DOHH2 (cell line): ENCODE measurements at regions not wholly inside any gene's neighbourhood (a gene's known extent, or its start where the extent isn't known, plus 50 kb on each side); places are given as distances from the start of the nearest gene placed in this dataset.

Experiments used
- H3F3A ChIP-seq: fragments of 200-600 bp; sonication (generic), shearing (Covaris generic); 2 replicates; pipeline ENCODE4 v1.6.0; 2016; ENCODE audit warnings: antibody characterized with exemption, mild to moderate bottlenecking; ENCODE audit not compliant: control insufficient read depth, insufficient read depth
- H3K27ac ChIP-seq: fragments of 200-600 bp; sonication (generic); 2 replicates; pipeline ENCODE4 v1.5.1; 2014; ENCODE audit warnings: low read depth, mild to moderate bottlenecking, low read length, moderate library complexity
- H3K27me3 ChIP-seq: fragments of 200-600 bp; sonication (generic); 2 replicates; pipeline ENCODE4 v1.6.1; 2014; ENCODE audit warnings: mild to moderate bottlenecking, low read length, mixed read lengths; ENCODE audit not compliant: control insufficient read depth
- H3K36me3 ChIP-seq: fragments of 200-600 bp; sonication (generic); 2 replicates; pipeline ENCODE4 v1.6.1; 2014; ENCODE audit warnings: mild to moderate bottlenecking, low read length, moderate library complexity, mixed read lengths; ENCODE audit not compliant: control insufficient read depth
- H3K4me1 ChIP-seq: fragments of 200-600 bp; sonication (generic); 2 replicates; pipeline ENCODE4 v1.6.1; 2014; ENCODE audit warnings: mild to moderate bottlenecking, low read length, mixed read lengths; ENCODE audit not compliant: control insufficient read depth
- H3K4me2 ChIP-seq: fragments of 200-600 bp; sonication (generic); 2 replicates; pipeline ENCODE4 v1.6.0; 2014; ENCODE audit warnings: mild to moderate bottlenecking, low read length, moderate library complexity
- H3K4me3 ChIP-seq: fragments of 200-600 bp; sonication (generic); 2 replicates; pipeline ENCODE4 v1.5.1; 2014; ENCODE audit warnings: mild to moderate bottlenecking, low read length, mixed read lengths
- H3K79me2 ChIP-seq: fragments of 200-600 bp; sonication (generic); 2 replicates; pipeline ENCODE4 v1.6.1; 2014; ENCODE audit warnings: mild to moderate bottlenecking, low read length, mixed read lengths; ENCODE audit not compliant: control insufficient read depth
- H3K9me2 ChIP-seq: fragments of 200-600 bp; sonication (generic); replicated peaks from 2 replicates; pipeline ENCODE4 v1.6.1; 2014; ENCODE audit warnings: mild to moderate bottlenecking, low read length, mixed read lengths; ENCODE audit not compliant: control insufficient read depth
- H3K9me3 ChIP-seq: fragments of 200-600 bp; sonication (generic); 2 replicates; pipeline ENCODE4 v1.6.1; 2014; ENCODE audit warnings: antibody characterized with exemption, low read length, mixed read lengths; ENCODE audit not compliant: control insufficient read depth, insufficient read depth
- H4K20me1 ChIP-seq: fragments of 200-600 bp; sonication (generic); 2 replicates; pipeline ENCODE4 v1.6.0; 2014; ENCODE audit warnings: low read depth, mild to moderate bottlenecking, antibody characterized with exemption, low read length, moderate library complexity; ENCODE audit not compliant: control insufficient read depth, insufficient read depth
- CTCF ChIP-seq: fragments of 200-600 bp; sonication (generic); IDR thresholded peaks from one replicate; pipeline ENCODE4 v1.5.1; 2014; ENCODE audit warnings: antibody characterized with exemption, mild to moderate bottlenecking, low read depth, low read length; ENCODE audit not compliant: poor library complexity, severe bottlenecking
- EZH2phosphoT487 ChIP-seq: fragments of 200-600 bp; sonication (generic); IDR thresholded peaks from 2 replicates; pipeline ENCODE4 v1.6.1; 2017; ENCODE audit warnings: borderline replicate concordance, mild to moderate bottlenecking, antibody characterized with exemption, low read length, moderate library complexity, mixed read lengths

- no peaks in the 10 kb centered on the region for H3K36me3 ChIP-seq
- H3K27ac ChIP-seq: no peak overlapping the region
- no peaks in the 10 kb centered on the region for H4K20me1 ChIP-seq
- H3K4me3 ChIP-seq: no peak overlapping the region
- TF ChIP-seq EZH2phosphoT487: no peak
- TF ChIP-seq CTCF: no peak
- no peaks in the 10 kb centered on the region for H3K4me1 ChIP-seq
- no peaks in the 10 kb centered on the region; the same call in 1 of the 2 replicates for H3K27me3 ChIP-seq
- H3K9me3 ChIP-seq: no peaks in the 10 kb centered on the region
- no peaks in the 10 kb centered on the region for H3K9me2 ChIP-seq
- H3F3A ChIP-seq: no peaks in the 10 kb centered on the region
- no peaks in the 10 kb centered on the region for H3K79me2 ChIP-seq
- H3K4me2 ChIP-seq: no peak overlapping the region
Measured at GRCh38 chr2:15778529-15779219, 161.7 kb upstream of the MYCN start.

GRCh38 chr2:15779381-15780041, 160.8 kb upstream of the MYCN start:
- no peak for TF ChIP-seq EZH2phosphoT487
- TF ChIP-seq CTCF: no peak
- no peak overlapping the region for H3K27ac ChIP-seq
- no peak overlapping the region for H3K4me2 ChIP-seq
- no peaks in the 10 kb centered on the region for H3F3A ChIP-seq
- H3K9me3 ChIP-seq: no peaks in the 10 kb centered on the region
- no peak overlapping the region for H3K4me3 ChIP-seq
- no peaks in the 10 kb centered on the region for H3K9me2 ChIP-seq
- H3K36me3 ChIP-seq: no peaks in the 10 kb centered on the region
- no peaks in the 10 kb centered on the region for H4K20me1 ChIP-seq
- H3K4me1 ChIP-seq: no peaks in the 10 kb centered on the region
- no peaks in the 10 kb centered on the region; the same call in 1 of the 2 replicates for H3K27me3 ChIP-seq
- no peaks in the 10 kb centered on the region for H3K79me2 ChIP-seq

- H3K9me2 ChIP-seq: no peaks in the 10 kb centered on the region
- H3K79me2 ChIP-seq: no peaks in the 10 kb centered on the region
- no peaks in the 10 kb centered on the region for H3K9me3 ChIP-seq
- no peak overlapping the region for H3K4me3 ChIP-seq
- no peaks in the 10 kb centered on the region; the same call in 1 of the 2 replicates for H3K27me3 ChIP-seq
- no peak for TF ChIP-seq CTCF
- TF ChIP-seq EZH2phosphoT487: no peak
- H3K36me3 ChIP-seq: no peaks in the 10 kb centered on the region
- H3F3A ChIP-seq: no peaks in the 10 kb centered on the region
- no peak overlapping the region for H3K4me2 ChIP-seq
- no peaks in the 10 kb centered on the region for H4K20me1 ChIP-seq
- no peak overlapping the region for H3K27ac ChIP-seq
- H3K4me1 ChIP-seq: no peaks in the 10 kb centered on the region
Measured at GRCh38 chr2:15780234-15780633, 160.1 kb upstream of the MYCN start.
